CD4-positive, alpha-beta T cell treated with Interleukin-2 at 100 ng/mL for 4 hours (primary cell): ENCODE measurements at regions not wholly inside any gene's neighbourhood (a gene's known extent, or its start where the extent isn't known, plus 50 kb on each side); places are given as distances from the start of the nearest gene placed in this dataset.

Source experiments
- DNase-seq: peaks from one replicate; pipeline ENCODE4 v3.0.0-alpha.2; 2020; ENCODE audit warnings: low spot score

GRCh38 chr9:88754886-88755285 is 219.9 kb downstream of the NXNL2 start:
- DNase-seq: no peak

GRCh38 chr9:88757406-88758010 is 222.5 kb downstream of the NXNL2 start:
- no peak for DNase-seq

- no peak for DNase-seq
These were observed 224.4 kb downstream of the NXNL2 start for GRCh38 chr9:88759364-88759763.

- no peak for DNase-seq
These were observed 224.3 kb upstream of the S1PR3 start for GRCh38 chr9:88766778-88767503.

GRCh38 chr9:88767504-88767790 is 223.8 kb upstream of the S1PR3 start:
- no peak for DNase-seq

- DNase-seq: no peak
These were observed 218.7 kb upstream of the S1PR3 start for GRCh38 chr9:88772575-88772974.

GRCh38 chr9:88773126-88773525 is 218.1 kb upstream of the S1PR3 start:
- DNase-seq: no peak

GRCh38 chr9:88773627-88774244 is 217.5 kb upstream of the S1PR3 start:
- DNase-seq: no peak

- DNase-seq: no peak
These were observed 216.2 kb upstream of the S1PR3 start for GRCh38 chr9:88775037-88775471.

- no peak for DNase-seq
These were observed 215.7 kb upstream of the S1PR3 start for GRCh38 chr9:88775559-88775958.

GRCh38 chr9:88775966-88776365 is 215.3 kb upstream of the S1PR3 start:
- no peak for DNase-seq

- DNase-seq: no peak
These were observed 214.4 kb upstream of the S1PR3 start for GRCh38 chr9:88776717-88777497.

GRCh38 chr9:88777498-88778312 is 213.6 kb upstream of the S1PR3 start:
- no peak for DNase-seq

GRCh38 chr9:88781628-88782391 is 209.5 kb upstream of the S1PR3 start:
- no peak for DNase-seq

GRCh38 chr9:88782931-88783710 is 208.1 kb upstream of the S1PR3 start:
- no peak for DNase-seq

- no peak for DNase-seq
These were observed 207.6 kb upstream of the S1PR3 start for GRCh38 chr9:88783711-88784083.

- no peak for DNase-seq
These were observed 206.3 kb upstream of the S1PR3 start for GRCh38 chr9:88784960-88785359.

GRCh38 chr9:88786291-88787079 is 204.8 kb upstream of the S1PR3 start:
- no peak for DNase-seq

GRCh38 chr9:88789785-88790184 is 201.5 kb upstream of the S1PR3 start:
- DNase-seq: no peak
